ENCODE measurements at regions not wholly inside any gene's neighbourhood (a gene's known extent, or its start where the extent isn't known, plus 50 kb on each side); places are given as distances from the start of the nearest gene placed in this dataset.

- TF ChIP-seq ZFPM2 (CRISPR knock-in tag; IDR thresholded peaks at IDR 0.05) (no peak), STAT5B (CRISPR knock-in tag; IDR thresholded peaks at IDR 0.05) (0 out of 2 replicates have a peak, but pooled peaks have one; percentile 3), MAFF (IDR thresholded peaks at IDR 0.05; ENCODE audit: low read length) (peak; percentile 24; the same call in 1 of the 2 replicates), HMGN3 (IDR thresholded peaks at IDR 0.05; ENCODE audit: borderline replicate concordance, extremely low read depth, insufficient read length, low read depth, low read length) (no peak), ZSCAN29 (IDR thresholded peaks at IDR 0.05) (no peak), XRCC3 (IDR thresholded peaks at IDR 0.05) (no peak), ZNF592 (IDR thresholded peaks at IDR 0.05) (peak; percentile 85), KAT7 (CRISPR knock-in tag; IDR thresholded peaks at IDR 0.05; ENCODE audit: borderline replicate concordance) (peak; percentile 84; the same call in 1 of the 2 replicates), ARNT (IDR thresholded peaks at IDR 0.05) (peak in 1 of 2 experiments; percentile 60; a peak in 1 of 4 replicates), ZNF785 (CRISPR knock-in tag; IDR thresholded peaks at IDR 0.05) (no peak), ARID1B (IDR thresholded peaks at IDR 0.05) (peak; percentile 78), ATF1 (CRISPR knock-in tag; IDR thresholded peaks at IDR 0.05) (no peak), ATF1 (tag; IDR thresholded peaks at IDR 0.05) (peak; percentile 48; the same call in 1 of the 2 replicates), SIN3B (IDR thresholded peaks at IDR 0.05; ENCODE audit: low read depth) (no peak), CHD1 (IDR thresholded peaks at IDR 0.05; ENCODE audit: low read length) (no peak), ESRRB (CRISPR knock-in tag; IDR thresholded peaks at IDR 0.05; ENCODE audit: borderline replicate concordance) (no peak)
- TF ChIP-seq, protein P1, sequence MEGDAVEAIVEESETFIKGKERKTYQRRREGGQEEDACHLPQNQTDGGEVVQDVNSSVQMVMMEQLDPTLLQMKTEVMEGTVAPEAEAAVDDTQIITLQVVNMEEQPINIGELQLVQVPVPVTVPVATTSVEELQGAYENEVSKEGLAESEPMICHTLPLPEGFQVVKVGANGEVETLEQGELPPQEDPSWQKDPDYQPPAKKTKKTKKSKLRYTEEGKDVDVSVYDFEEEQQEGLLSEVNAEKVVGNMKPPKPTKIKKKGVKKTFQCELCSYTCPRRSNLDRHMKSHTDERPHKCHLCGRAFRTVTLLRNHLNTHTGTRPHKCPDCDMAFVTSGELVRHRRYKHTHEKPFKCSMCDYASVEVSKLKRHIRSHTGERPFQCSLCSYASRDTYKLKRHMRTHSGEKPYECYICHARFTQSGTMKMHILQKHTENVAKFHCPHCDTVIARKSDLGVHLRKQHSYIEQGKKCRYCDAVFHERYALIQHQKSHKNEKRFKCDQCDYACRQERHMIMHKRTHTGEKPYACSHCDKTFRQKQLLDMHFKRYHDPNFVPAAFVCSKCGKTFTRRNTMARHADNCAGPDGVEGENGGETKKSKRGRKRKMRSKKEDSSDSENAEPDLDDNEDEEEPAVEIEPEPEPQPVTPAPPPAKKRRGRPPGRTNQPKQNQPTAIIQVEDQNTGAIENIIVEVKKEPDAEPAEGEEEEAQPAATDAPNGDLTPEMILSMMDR (IDR thresholded peaks at IDR 0.05 in 2 of 3, conservative IDR thresholded peaks at IDR 0.05 in 1 of 3; ENCODE audit: insufficient read depth in 2 of 3, low read depth in 1 of 3, low read length in 3 of 3), result peak; percentile 62 to 85 (median 65)
- TF ChIP-seq, protein P2, sequence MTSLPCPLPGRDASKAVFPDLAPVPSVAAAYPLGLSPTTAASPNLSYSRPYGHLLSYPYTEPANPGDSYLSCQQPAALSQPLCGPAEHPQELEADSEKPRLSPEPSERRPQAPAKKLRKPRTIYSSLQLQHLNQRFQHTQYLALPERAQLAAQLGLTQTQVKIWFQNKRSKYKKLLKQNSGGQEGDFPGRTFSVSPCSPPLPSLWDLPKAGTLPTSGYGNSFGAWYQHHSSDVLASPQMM (CRISPR knock-in tag; IDR thresholded peaks at IDR 0.05), result no peak
- TF ChIP-seq, protein P3, sequence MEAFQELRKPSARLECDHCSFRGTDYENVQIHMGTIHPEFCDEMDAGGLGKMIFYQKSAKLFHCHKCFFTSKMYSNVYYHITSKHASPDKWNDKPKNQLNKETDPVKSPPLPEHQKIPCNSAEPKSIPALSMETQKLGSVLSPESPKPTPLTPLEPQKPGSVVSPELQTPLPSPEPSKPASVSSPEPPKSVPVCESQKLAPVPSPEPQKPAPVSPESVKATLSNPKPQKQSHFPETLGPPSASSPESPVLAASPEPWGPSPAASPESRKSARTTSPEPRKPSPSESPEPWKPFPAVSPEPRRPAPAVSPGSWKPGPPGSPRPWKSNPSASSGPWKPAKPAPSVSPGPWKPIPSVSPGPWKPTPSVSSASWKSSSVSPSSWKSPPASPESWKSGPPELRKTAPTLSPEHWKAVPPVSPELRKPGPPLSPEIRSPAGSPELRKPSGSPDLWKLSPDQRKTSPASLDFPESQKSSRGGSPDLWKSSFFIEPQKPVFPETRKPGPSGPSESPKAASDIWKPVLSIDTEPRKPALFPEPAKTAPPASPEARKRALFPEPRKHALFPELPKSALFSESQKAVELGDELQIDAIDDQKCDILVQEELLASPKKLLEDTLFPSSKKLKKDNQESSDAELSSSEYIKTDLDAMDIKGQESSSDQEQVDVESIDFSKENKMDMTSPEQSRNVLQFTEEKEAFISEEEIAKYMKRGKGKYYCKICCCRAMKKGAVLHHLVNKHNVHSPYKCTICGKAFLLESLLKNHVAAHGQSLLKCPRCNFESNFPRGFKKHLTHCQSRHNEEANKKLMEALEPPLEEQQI (IDR thresholded peaks at IDR 0.05), result no peak
Measured at GRCh38 chr1:182301467-182302198, 90.0 kb downstream of the GLUL start (continued).

Measured in K562 (cell line).